H1 (cell line): ENCODE measurements at regions not wholly inside any gene's neighbourhood (a gene's known extent, or its start where the extent isn't known, plus 50 kb on each side); places are given as distances from the start of the nearest gene placed in this dataset.

Experiments used
- CBX5 ChIP-seq: fragments of 300-800, 300-1000 bp; sonication (generic); IDR thresholded peaks from 2 replicates; pipeline ENCODE4 v1.7.1; 2016; ENCODE audit warnings: antibody characterized with exemption, low read length, low read depth
- CTBP2 ChIP-seq: IDR thresholded peaks from 2 replicates; pipeline ENCODE4 v1.7.0; 2011; ENCODE audit warnings: borderline replicate concordance, mild to moderate bottlenecking, moderate library complexity, mixed read lengths, low read length; ENCODE audit not compliant: insufficient read depth, insufficient read length
- CTCF ChIP-seq, 3 experiments: IDR thresholded peaks; 1 replicate in 2 of 3; 2 replicates in 1 of 3; pipeline versions ENCODE4 v1.5.1 to v1.6.1; 2011; ENCODE audit warnings: low read length in 3 of 3, mild to moderate bottlenecking in 3 of 3, inconsistent platforms in 2 of 3, low read depth in 1 of 3, moderate library complexity in 1 of 3; ENCODE audit not compliant: insufficient read depth in 1 of 3; ENCODE audit errors: control extremely low read depth in 1 of 3
- SP1 ChIP-seq: IDR thresholded peaks from 2 replicates; pipeline ENCODE4 v1.6.1; 2011; ENCODE audit warnings: low read depth, low read length
- SP2 ChIP-seq: IDR thresholded peaks from 2 replicates; pipeline ENCODE4 v1.6.1; 2012; ENCODE audit warnings: mild to moderate bottlenecking, low read length, inconsistent platforms

- TF ChIP-seq CTCF (IDR thresholded peaks at IDR 0.05; ENCODE audit: control extremely low read depth in 1 of 3, insufficient read depth in 1 of 3, low read depth in 1 of 3, low read length in 3 of 3) (no peak), CBX5 (no peak), SP2 (no peak), CTBP2 (no peak), SP1 (no peak)
- TF ChIP-seq, all 59 proteins: peak for 0
Observed at GRCh38 chr11:98260983-98261382, 759.8 kb upstream of the CNTN5 start (continued).
